Hematopoietic multipotent progenitor cell treated with erythropoietin and hydrocortisone succinate and interleukin-3 and kit ligand, for 8 days (in vitro differentiated cells): ENCODE measurements at regions not wholly inside any gene's neighbourhood (a gene's known extent, or its start where the extent isn't known, plus 50 kb on each side); places are given as distances from the start of the nearest gene placed in this dataset.

Experiments used
- DNase-seq: peaks from one replicate; pipeline ENCODE4 v3.0.0-alpha.2; 2015

GRCh38 chr3:35849496-35849895, 210.2 kb downstream of the ARPP21 start:
- no peak for DNase-seq

GRCh38 chr3:35849963-35850362, 210.6 kb downstream of the ARPP21 start:
- no peak for DNase-seq

GRCh38 chr3:35857004-35857403, 217.7 kb downstream of the ARPP21 start:
- DNase-seq, result no peak

GRCh38 chr3:35862057-35862456, 222.7 kb downstream of the ARPP21 start:
- DNase-seq, result no peak

- DNase-seq, result no peak
Observed at GRCh38 chr3:35864871-35865270, 225.5 kb downstream of the ARPP21 start.

DNA sequence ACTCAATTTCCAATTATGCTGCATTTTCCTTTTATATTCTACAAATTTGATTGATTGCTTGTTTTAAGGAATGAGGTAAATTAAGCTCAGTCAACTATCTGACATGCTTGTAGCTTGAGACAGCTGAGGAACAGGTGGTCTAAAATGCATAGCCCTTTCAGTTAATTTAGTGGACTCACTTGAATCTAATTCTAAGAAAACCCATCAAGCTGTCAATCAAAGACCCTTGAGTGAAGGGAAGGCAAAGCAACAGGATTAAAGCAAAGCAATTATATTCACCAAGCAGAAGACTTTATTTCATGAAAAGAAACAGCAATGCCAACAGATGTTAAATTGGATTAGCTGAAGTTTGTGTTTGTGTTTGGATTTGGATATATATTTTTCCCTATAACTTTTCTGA, 228.5 kb downstream of the ARPP21 start:
- no peak for DNase-seq

GRCh38 chr3:35871009-35871408, 231.7 kb downstream of the ARPP21 start:
- no peak for DNase-seq

GRCh38 chr3:35883929-35884328, 244.6 kb downstream of the ARPP21 start:
- no peak for DNase-seq

DNA sequence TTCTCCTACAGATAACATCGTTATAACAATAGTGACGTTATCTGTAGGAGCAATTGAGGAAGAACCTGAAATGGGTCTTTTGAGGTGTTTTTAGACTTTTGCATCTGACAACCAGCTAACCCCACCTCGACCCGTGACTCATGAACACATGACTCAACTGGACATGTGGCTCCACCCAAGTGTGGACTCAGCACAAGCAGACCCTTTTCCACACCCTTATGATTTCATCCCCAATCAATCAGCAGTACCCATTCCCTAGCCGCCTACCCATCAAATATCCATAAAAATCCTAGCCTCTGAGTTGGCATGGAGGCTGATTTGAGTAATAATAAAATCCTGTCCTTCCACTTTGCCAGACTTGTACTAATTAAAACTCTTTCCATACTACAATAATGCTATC, 255.4 kb downstream of the ARPP21 start:
- no peak for DNase-seq

GRCh38 chr3:35899245-35899644, 259.9 kb downstream of the ARPP21 start:
- DNase-seq, result no peak

DNA sequence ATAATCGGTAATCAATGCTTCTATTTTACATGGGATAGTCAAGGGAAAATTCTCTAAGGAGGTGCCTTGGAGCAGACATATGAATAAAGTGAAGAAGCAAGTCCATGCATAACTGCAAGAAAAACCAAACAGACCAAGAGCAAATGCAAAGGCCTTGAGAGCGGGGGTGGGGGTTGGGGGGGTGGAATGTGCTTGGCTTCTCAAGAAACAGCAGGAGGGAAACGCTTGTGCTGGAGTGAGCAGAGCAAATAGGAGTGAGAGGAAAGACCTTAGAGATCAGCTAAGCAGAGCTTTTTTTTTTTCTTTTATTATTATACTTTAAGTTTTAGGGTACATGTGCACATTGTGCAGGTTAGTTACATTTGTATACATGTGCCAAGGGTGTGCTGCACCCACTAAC, 260.8 kb downstream of the ARPP21 start:
- DNase-seq, result no peak

- peak; percentile 73 for DNase-seq
Observed at GRCh38 chr3:35908366-35909232, 269.3 kb downstream of the ARPP21 start.

- DNase-seq, result no peak
Observed at GRCh38 chr3:35919160-35919559, 279.8 kb downstream of the ARPP21 start.

DNA sequence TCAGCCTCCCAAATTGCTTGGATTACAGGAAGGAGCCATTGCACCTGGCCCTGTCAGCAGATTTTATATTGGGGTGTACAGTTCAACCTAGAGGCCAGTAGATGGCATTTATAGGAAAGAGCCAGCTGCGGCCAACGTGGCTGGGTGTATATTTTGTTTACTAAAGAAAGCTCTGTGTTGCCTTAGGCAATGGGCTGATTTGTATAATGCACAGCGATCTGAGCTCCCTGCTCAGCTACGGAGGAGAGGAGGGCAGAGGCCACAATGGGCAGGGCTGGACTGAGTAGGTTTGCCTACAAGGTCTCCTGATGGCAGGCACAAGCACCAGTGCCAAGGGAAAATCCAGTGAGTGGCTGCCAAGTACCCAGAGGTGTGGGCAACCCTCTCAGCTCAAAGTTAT, 282.4 kb downstream of the ARPP21 start:
- DNase-seq, result no peak

DNA sequence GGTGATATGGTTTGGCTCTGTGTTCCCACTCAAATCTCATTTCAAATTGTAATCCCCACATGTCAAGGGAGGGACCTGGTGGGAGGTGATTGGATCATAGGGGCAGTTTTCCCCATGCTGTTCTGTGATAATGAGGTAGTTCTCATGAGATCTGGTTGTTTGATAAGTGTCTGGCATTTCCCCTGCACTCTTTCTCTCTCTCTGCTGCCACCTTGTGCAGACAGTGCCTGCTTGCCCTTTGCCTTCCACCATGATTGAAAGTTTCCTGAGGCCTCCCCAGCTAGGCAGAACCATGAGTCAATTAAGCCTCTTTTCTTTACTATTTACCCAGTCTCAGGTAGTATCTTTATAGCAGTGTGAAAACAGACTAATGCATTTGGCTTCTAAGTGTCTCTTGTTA, 284.7 kb downstream of the ARPP21 start:
- DNase-seq, result peak; percentile 19

GRCh38 chr3:35927441-35927840, 288.1 kb downstream of the ARPP21 start:
- DNase-seq, result no peak

- no peak for DNase-seq
Observed at GRCh38 chr3:35929158-35929557, 289.8 kb downstream of the ARPP21 start.

GRCh38 chr3:35931867-35932266, 292.5 kb downstream of the ARPP21 start:
- no peak for DNase-seq

DNA sequence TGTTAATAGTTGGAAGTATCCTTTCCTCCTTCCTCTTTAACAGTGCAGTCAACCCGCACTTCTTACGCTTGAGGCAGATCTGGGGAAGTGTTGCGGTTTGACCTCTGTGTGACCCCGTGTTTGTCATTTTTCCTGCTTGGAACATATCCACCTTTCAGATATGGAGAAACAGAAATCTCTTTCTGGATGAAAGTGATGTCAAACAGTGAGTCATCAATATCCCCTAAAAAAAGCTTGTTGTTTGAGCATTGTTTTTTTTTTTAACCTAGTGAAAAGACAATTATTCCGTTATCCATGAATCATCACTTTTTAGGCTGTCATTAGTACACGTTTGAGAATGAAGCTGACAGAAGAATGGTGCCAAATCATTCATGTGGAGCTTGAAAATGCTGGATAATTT, 293.7 kb downstream of the ARPP21 start:
- DNase-seq, result no peak

GRCh38 chr3:35936571-35936970, 297.2 kb downstream of the ARPP21 start:
- DNase-seq, result no peak

DNA sequence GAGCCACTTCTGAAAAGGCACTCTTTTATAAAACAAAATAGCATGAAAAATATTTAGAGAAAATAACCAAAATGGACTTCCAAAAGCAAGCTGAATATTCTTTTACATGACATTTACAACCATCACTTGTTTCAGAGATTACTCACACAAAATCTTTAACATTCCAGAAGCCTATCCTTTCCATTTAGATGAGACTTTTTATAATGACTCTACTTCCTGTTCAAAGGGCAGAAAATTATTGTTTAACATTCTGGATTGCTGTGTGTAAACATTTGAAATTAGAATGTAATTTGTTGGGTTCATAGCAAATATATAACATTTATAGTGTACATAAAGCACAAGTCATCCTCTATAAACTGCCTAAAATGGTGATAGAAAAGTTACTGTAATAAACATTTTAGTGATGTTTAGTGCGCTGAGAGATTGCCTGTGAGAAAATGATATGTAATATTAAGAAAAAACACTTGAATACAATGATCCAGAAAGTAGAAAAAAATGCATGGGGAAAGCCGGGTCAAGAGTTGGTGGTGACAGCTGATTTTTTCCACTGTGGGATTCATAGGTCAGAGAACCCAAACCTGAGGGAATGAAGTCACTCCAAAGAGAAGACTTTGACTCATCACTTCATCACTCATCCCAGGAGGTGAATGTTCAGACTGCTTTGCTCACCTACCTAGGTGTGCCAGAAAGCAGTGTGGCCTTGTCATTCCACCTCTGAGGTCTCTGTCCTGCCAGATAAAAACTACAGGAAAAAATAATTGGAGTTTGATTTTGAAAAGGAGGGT, 305.8 kb downstream of the ARPP21 start:
- no peak for DNase-seq

DNA sequence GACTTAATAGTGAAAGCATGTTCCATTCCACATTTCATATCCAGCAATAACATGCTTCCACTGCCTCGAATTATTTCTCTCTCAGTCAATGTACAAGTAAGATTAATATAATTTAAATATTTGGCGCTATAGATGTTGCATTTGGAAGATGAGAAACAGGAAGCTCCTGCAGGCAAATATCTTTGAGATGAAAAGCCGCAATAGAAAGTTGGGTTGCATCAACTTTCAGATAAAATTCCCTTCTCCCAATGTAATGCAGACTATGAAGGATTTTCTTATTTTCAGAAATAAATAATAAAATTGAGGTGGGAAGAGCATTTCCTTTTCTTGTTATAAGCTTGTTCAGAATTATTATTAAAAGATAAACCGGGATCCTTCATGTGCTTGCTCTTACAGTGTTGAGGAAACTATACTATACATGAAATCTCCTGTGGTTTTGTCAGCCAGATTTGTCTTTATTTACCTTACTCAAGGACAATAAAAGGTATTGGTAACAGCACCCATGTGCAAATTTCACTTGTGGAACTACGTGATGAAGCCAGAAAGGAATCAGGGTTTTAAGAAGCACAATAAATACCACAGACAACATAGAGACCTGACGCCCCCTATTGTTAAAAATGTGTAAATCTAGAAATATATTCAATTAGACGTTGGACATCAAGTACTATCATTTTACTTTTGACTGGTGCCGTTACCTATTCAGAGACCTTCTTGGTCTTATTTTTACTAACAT, 307.0 kb downstream of the ARPP21 start:
- peak; percentile 19 for DNase-seq

DNA sequence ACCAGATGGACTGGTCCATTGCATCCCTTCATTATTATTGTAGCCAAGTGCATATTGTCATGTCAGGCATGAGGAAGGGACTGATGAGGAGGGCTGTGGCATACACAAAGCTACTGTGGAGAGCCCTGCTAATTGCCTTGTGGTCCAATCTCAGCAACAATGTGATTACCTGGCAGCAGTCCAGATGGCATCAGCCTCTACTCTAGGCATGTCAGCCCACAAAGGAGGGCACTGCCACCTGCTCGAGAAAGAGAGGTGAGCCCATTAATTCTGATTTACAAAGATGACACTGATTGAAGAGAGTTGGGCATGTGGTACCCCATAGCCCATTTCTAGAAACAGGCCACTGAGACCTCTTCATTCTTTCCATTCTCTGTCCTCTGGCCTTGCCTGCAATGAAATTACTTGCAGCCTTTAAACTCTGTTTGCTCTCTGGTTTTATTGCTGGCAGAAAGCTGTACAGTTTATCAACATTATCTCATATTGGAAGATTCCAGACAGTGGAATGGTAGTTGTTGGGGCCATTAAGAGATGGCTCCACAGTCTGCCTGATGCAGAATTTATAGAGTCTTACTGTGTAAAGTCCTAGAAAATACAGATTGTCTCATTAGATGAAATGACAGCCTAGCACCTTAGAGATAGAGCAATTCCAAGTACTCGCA, 307.7 kb downstream of the ARPP21 start:
- no peak for DNase-seq
